GM18870 (cell line): ENCODE measurements at regions not wholly inside any gene's neighbourhood (a gene's known extent, or its start where the extent isn't known, plus 50 kb on each side); places are given as distances from the start of the nearest gene placed in this dataset.
"Not testable (repeated sequence)": the region's sequence is repeated elsewhere in the genome, so short reads cannot be mapped to it uniquely, and the experiment has no call there.

ENCODE experiments used
- ATAC-seq: cut with Tn5 transposase; IDR thresholded peaks from one replicate; pipeline ENCODE4 v1.9.1; 2021; ENCODE audit warnings: moderate library complexity; ENCODE audit not compliant: unreplicated experiment

- ATAC-seq = no peak
Observed at GRCh38 chr4:187617113-187617512, 378.5 kb upstream of the ZFP42 start.

- ATAC-seq = no peak
Observed at GRCh38 chr4:187618701-187619281, 376.8 kb upstream of the ZFP42 start.

- ATAC-seq = no peak
Observed at GRCh38 chr4:187619319-187619718, 376.3 kb upstream of the ZFP42 start.

- ATAC-seq = no peak
Observed at GRCh38 chr4:187632260-187632995, 363.1 kb upstream of the ZFP42 start.

- ATAC-seq = no peak
Observed at GRCh38 chr4:187633245-187633644, 362.3 kb upstream of the ZFP42 start.

GRCh38 chr4:187656959-187657358 is 338.6 kb upstream of the ZFP42 start:
- no peak for ATAC-seq

GRCh38 chr4:187663076-187663475 is 332.5 kb upstream of the ZFP42 start:
- no peak for ATAC-seq

- no peak for ATAC-seq
Observed at GRCh38 chr4:187664011-187664410, 331.6 kb upstream of the ZFP42 start.

GRCh38 chr4:187665086-187665485 is 330.5 kb upstream of the ZFP42 start:
- no peak for ATAC-seq

- ATAC-seq = no peak
Observed at GRCh38 chr4:187666034-187666433, 329.5 kb upstream of the ZFP42 start.

- ATAC-seq = no peak
Observed at GRCh38 chr4:187666697-187667494, 328.7 kb upstream of the ZFP42 start.

GRCh38 chr4:187668526-187669082 is 327.0 kb upstream of the ZFP42 start:
- ATAC-seq = no peak

GRCh38 chr4:187671521-187671920 is 324.1 kb upstream of the ZFP42 start:
- ATAC-seq = not testable (repeated sequence)

GRCh38 chr4:187671958-187672357 is 323.6 kb upstream of the ZFP42 start:
- ATAC-seq = not testable (repeated sequence)

GRCh38 chr4:187672526-187672925 is 323.0 kb upstream of the ZFP42 start:
- ATAC-seq = not testable (repeated sequence)

GRCh38 chr4:187679450-187679849 is 316.1 kb upstream of the ZFP42 start:
- ATAC-seq = no peak

GRCh38 chr4:187685247-187685646 is 310.3 kb upstream of the ZFP42 start:
- no peak for ATAC-seq

GRCh38 chr4:187687697-187688096 is 307.9 kb upstream of the ZFP42 start:
- no peak for ATAC-seq

GRCh38 chr4:187692626-187693025 is 302.9 kb upstream of the ZFP42 start:
- no peak for ATAC-seq

GRCh38 chr4:187695531-187695930 is 300.0 kb upstream of the ZFP42 start:
- ATAC-seq = not testable (repeated sequence)

- ATAC-seq = no peak
Observed at GRCh38 chr4:187711586-187711985, 284.0 kb upstream of the ZFP42 start.

- no peak for ATAC-seq
Observed at GRCh38 chr4:187714957-187715356, 280.6 kb upstream of the ZFP42 start.
